ENCODE measurements at regions not wholly inside any gene's neighbourhood (a gene's known extent, or its start where the extent isn't known, plus 50 kb on each side); places are given as distances from the start of the nearest gene placed in this dataset.

DNA sequence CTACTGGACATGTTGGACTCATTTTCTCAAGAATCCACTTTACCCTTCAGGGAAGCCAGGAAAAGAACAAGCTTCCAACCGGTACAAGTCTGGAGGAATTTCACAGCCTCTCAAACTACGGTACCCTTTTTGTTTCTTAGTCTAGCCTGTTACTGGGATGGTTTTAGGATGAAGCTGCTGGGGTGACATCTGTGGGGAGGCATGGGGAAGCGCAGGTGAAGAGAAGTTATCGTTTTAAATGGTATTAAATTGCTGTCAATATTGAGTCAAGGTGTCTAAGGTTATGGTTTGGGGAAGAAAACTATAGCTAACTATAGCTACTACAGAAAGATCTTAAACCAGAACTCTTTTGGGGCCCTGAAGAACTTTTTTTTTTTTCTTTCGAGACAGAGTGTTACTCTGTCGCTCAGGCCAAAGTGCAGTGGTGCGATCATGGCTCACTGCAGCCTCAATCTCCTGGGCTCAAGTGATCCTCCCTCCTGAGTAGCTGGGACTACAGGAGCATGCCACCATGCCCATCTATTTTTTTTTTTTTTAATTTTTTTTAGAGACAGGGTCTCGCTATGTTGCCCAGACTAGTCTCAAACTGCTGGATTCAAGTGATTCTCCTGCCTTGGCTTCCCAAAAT, 128.7 kb downstream of the RIN2 start:
- no peak for DNase-seq
- no peak for TF ChIP-seq GATA1 (IDR thresholded peaks at IDR 0.05; ENCODE audit: low read depth, low read length)
- TF ChIP-seq POLR2A (IDR thresholded peaks at IDR 0.05; ENCODE audit: low read length), result no peak

DNA sequence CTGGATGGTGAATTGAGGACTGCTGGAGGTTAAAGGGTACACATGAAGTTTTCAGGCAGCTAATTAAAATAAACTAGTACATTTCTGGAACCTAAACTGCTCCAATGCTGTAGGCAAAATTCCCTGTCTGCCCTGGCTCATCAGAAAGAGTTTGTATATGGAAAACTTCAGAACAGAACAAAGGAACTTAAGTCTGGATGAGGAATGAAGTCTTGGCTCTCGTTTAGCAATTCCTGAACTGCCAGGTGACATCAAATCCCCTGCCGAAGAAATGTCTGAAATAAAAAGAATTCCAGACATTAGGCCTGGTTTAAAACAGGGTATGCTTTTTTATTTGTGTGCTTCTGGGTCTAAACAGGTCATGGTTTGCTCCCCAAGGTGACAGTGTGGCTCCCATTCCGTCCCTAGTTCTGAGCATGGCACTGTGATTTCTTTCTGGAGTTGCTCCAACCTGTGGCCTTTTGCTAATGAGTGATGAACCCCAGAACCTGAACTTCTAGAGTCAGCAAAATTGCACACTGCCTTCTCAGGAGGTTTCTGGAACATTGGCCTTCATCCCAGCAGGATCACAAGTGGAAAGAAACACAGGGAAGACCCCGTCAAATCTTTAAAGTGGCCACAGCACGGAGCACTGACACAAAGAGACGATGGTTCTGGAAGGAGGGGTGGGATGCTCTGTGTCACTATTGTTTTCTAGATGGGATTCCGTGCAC, 129.4 kb upstream of the NAA20 start:
- DNase-seq, result no peak
- TF ChIP-seq GATA1 (IDR thresholded peaks at IDR 0.05; ENCODE audit: low read depth, low read length), result no peak
- no peak for TF ChIP-seq POLR2A (IDR thresholded peaks at IDR 0.05; ENCODE audit: low read length)

DNA sequence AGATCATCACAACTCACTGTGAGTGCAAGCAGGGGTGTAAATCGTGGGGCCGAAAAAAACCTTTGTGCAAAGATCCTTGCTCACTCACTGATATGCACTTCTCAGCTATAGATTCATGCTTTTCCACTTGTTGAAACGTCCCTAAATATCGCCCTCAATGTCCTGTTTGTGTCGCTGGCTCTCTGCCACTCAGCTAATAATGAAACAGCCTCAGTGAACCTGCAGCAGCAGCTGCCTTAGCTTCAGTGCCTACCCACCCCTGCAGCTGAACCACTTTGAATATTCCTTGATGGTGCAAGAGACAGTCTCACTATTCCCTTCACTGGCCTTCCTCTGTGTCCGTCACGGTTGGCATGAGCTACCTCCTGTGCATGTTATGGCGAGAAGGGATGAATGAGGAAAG, 128.9 kb upstream of the NAA20 start:
- TF ChIP-seq POLR2A (IDR thresholded peaks at IDR 0.05; ENCODE audit: low read length) (no peak), GATA1 (IDR thresholded peaks at IDR 0.05; ENCODE audit: low read depth, low read length) (no peak)
- DNase-seq, result no peak

DNA sequence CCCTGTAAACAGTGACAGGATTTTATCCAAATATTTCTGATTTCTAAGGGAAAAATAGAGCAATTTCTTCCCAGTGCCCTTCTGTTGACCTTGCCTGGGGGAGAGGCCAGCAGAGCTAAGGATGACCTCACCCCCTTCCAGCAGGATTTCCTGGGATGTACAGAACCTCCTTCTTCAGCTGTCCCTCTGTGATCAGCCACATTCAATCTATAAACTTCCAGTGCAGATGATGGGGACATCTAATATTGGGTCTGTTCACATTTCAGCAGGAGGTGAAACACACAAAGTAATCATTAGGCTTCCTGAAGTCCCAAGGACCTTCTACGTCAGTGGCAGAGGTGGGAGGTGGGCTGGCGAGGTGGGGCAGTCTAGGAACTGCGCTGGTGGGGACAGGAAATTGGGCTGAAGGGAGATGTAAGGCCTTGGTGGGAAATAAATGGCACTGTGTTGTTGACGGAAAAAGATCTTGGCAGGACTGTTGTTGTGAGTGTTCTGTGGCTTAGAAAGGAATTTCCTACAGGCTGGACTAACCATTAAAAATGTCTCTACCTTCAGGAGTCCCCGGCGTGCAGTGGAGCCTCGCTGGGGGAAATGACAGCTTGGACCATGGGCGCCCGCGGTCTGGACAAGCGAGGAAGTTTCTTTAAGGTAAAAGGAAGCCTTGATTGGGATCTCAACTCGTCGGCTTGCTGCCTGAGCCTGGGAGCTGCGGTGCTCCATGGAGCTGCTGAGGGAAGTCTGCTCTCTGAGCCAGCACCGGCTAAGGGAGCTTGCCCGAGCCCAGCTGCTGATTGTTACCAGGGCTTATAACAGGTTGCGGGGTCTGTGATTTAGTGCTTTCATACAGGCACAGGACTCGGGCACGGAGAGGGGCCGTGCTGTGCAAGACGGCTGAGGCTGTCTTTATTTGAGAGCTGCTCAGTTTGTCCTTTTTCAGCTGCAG, 127.9 kb upstream of the NAA20 start:
- TF ChIP-seq GATA1 (IDR thresholded peaks at IDR 0.05; ENCODE audit: low read depth, low read length) (no peak), POLR2A (IDR thresholded peaks at IDR 0.05; ENCODE audit: low read length) (no peak)

DNA sequence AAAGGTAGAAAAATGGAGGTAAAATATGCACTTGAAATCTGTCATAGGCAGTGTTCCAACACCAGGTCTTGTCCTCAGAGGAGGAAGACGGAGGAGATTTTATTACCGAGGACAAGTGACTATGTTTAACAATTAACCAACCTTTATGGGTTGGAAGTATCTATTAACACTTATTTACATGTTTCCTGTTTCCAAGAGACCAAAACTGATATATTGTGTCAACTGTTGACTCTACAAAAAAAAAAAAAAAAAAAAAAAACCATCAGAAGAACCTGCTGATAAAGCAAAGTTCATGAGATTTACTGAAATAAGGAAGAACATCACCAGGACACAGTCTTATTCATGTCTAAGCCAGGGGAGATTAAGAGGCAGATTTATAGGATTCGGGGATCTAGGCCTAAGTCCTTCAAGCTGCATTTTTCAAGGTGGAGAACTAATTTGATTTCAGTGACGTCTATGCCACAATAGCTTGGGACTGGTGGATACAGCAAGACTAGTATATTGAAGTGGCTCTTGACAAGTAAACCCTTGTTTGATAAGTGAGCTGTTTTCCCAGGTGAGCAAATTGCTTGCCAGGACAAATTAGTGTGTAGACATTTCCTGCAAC, 126.6 kb upstream of the NAA20 start:
- TF ChIP-seq POLR2A (IDR thresholded peaks at IDR 0.05; ENCODE audit: low read length), result no peak
- no peak for TF ChIP-seq GATA1 (IDR thresholded peaks at IDR 0.05; ENCODE audit: low read depth, low read length)
- DNase-seq, result no peak

More for the DNA sequence above, 127.9 kb upstream of the NAA20 start:
- no peak for DNase-seq

DNA sequence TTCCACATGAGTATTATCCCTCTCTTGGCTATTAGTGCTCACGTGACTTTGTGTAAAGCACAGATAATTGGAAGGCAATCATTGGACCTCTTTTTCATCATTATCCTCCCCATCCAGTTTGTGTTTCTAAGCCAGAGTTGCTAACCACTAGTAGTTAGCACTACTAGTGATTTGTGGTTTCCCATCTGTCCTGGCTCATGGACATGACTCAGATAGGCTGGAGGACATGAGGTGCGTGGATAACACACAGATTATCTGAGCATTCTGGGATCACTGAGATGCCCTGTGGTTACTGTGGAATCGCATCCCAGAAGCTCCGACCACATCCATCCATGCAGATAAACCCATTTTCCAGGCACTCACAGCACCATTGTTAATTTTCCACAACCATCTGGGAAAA, 123.8 kb upstream of the NAA20 start:
- TF ChIP-seq POLR2A (IDR thresholded peaks at IDR 0.05; ENCODE audit: low read length) (no peak), GATA1 (IDR thresholded peaks at IDR 0.05; ENCODE audit: low read depth, low read length) (no peak)
- DNase-seq, result no peak

DNA sequence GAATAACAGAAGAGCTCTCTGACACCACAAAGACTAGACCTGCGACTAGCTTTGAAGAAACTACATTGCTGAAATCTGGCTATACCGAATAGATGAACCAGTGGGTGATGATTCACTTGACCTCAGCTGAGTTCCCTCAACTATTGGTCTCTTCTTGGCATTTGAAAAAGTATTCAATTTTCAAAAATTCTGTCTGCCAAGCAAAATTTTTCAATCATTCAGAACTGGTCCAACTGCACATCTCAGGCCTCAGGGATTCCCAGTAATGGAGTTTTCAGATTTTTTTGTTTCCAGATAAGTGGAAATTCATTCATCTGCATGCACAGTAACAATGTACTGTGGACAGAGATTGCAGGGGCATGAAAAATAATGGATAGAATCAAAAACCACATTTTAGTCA, 121.4 kb upstream of the NAA20 start:
- no peak for DNase-seq
- TF ChIP-seq POLR2A (IDR thresholded peaks at IDR 0.05; ENCODE audit: low read length) (no peak), GATA1 (IDR thresholded peaks at IDR 0.05; ENCODE audit: low read depth, low read length) (no peak)

DNA sequence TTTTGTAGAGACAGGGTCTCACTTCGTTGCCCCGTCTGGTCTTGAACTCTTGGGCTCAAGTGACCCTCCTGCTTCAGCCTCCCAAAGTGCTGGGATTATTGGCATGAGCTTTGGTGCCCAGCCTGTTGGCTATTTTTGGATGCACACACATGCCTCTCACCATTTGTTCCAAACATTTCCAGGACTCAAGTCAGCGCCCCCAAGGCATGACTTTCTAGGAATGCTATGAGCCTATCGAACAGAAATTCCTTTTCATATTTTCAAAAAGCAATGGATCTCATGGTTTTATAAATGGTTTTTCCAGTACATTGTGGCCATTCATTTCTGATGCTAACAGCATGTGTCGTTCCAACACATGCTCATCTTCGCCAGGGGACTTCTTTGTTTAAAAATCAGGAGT, 119.3 kb upstream of the NAA20 start:
- TF ChIP-seq GATA1 (IDR thresholded peaks at IDR 0.05; ENCODE audit: low read depth, low read length), result no peak
- no peak for TF ChIP-seq POLR2A (IDR thresholded peaks at IDR 0.05; ENCODE audit: low read length)
- DNase-seq, result no peak

DNA sequence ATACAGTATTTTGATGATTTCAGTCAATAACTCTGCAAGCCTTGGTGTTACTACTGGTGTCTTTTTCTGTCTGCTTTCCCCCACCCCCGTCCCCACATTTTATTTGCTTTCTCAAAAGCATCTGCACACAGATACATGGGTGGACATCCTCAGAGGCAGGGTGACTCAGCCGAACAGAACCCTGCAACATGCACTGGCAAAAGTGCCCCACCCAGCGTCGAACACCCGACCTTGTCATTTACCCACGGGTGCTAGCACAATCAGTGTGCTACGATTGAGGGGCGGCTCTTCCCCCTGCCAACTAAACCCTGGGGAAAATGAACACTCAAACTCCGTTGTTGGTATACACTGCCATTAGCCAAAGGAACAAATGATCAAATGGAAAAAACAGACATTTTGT, 115.9 kb upstream of the NAA20 start:
- no peak for DNase-seq
- no peak for TF ChIP-seq GATA1 (IDR thresholded peaks at IDR 0.05; ENCODE audit: low read depth, low read length)
- no peak for TF ChIP-seq POLR2A (IDR thresholded peaks at IDR 0.05; ENCODE audit: low read length)

DNA sequence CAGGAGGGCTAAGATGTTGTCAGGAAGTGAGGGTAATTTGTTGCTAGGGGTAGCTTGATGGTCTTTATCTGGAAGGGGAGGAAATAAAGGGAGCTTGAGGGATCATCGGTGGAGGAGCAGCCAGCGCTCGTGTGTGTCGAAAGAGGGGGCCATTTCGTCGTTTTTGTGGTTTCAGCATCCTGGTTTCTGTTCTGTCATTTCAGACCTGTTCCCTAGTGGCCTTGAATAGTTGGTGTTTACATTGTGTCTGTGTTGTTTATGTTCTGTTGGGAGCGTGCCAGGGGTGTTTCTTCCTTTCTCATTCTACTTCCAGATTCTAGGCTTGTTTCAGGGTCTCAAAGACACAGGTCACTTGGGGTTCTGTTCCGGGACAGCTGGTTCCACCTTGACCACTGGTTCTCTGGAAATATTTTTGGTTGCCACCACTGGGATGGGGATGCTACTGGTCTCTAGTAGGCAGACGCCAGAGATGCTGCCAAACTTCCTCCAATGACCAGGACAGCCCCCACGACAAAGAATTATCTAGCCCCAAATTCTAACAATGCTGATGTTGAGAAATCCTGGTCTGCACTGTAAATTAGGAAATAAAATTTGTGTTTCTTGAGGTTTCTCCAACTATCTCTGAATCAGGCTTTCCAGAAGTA, 113.9 kb upstream of the NAA20 start:
- no peak for DNase-seq
- no peak for TF ChIP-seq POLR2A (IDR thresholded peaks at IDR 0.05; ENCODE audit: low read length)
- no peak for TF ChIP-seq GATA1 (IDR thresholded peaks at IDR 0.05; ENCODE audit: low read depth, low read length)

DNA sequence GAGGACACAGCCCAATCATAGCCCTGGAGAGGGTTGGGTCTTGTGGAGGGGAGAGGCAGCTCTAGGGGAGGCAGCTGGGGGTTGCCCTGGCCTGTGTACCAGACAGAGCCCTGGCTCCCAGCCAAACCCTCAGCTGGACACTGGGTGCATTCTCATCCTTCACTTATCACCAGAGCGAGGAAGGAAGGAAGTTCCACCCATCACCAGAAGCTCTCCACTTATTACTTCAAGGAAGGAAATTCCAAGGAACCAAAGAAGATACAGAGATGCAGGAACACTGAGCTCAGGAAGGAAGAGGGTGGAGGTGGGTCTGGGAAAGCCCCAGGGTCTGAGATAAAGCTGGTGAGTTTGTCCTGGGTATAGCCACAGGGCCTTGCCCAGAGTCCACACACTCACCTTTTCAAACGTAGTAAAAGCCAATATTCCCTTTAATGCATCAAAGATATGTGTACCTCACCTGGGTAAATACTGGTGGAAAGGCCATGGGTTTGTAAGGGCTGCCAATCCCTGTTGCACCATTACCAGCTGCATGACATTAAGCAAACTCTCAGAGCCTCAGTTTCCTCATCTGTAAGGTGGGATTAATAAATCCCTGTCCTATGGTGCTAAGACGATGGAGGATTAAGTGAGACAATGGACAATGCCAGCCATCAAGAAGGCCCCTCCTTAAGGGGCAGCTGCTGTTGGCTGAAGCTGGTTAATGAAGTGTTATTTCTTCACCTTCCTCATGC, 109.7 kb upstream of the NAA20 start:
- DNase-seq, result no peak
- TF ChIP-seq POLR2A (IDR thresholded peaks at IDR 0.05; ENCODE audit: low read length) (no peak), GATA1 (IDR thresholded peaks at IDR 0.05; ENCODE audit: low read depth, low read length) (no peak)

DNA sequence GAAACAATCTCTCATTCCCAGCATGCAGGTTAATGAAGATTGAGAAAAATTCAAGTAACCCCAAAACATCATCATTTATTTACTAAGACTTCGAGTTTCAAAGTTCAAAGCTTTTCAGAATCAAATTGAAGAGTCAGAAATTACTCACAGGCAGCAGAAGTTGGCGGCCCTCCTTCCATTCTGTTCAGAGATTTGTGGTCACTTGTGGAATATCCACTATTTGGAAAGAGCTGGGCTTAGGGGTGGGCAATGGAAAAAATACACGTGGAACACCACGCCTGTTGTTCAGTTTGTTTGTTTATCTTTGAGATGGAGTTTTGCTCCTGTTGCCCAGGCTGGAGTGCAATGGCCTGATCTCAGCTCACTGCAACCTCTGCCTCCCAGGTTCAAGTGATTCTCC, 108.6 kb upstream of the NAA20 start:
- no peak for DNase-seq
- no peak for TF ChIP-seq POLR2A (IDR thresholded peaks at IDR 0.05; ENCODE audit: low read length)
- TF ChIP-seq GATA1 (IDR thresholded peaks at IDR 0.05; ENCODE audit: low read depth, low read length), result no peak

DNA sequence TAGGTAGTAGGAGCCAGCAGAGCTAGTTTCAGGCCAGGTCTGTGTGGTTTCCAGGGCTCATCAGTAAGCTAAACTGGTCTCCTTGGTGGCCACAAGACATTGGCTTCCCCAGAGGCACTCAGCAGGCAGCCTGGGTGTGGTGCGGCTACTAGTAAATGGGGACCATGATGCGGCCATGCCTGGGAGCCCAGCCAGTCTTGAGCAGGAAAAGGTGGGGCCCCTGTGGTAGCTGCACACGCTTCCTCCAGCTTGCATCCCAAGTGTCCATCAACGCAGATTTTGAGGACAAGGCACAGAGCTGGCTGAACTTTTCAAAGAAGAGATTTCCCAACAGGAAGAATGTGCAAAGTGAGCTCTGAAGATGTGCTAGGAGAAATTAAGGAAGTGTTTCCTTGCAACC, 107.4 kb upstream of the NAA20 start:
- no peak for DNase-seq
- no peak for TF ChIP-seq GATA1 (IDR thresholded peaks at IDR 0.05; ENCODE audit: low read depth, low read length)
- no peak for TF ChIP-seq POLR2A (IDR thresholded peaks at IDR 0.05; ENCODE audit: low read length)
